GM19043 (cell line): ENCODE measurements at regions not wholly inside any gene's neighbourhood (a gene's known extent, or its start where the extent isn't known, plus 50 kb on each side); places are given as distances from the start of the nearest gene placed in this dataset.
"Not testable (repeated sequence)": the region's sequence is repeated elsewhere in the genome, so short reads cannot be mapped to it uniquely, and the experiment has no call there.

Source experiments
- ATAC-seq: cut with Tn5 transposase; IDR thresholded peaks from one replicate; pipeline ENCODE4 v1.9.1; 2021; ENCODE audit warnings: low read depth; ENCODE audit not compliant: unreplicated experiment

DNA sequence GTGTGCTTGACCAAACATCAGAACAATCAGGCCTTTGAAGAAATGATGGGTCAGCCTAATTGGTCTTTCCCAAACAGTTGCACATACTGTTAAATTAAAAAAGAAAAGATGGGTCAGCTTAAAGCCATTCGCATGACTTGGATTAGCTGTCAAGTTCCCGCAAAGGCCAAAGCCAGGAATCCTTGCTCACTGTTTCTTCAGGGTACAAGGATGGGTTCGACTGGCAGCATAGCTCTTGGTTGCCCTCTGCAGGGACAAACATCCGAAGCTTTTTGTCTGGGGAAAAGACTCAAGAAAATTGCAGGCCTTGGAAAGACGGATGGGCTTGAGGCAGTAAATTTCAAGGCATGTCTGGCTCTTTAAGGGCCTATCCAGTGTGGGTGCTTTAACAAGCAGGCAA lies 168.0 kb downstream of the HDGFL1 start:
- no peak for ATAC-seq

DNA sequence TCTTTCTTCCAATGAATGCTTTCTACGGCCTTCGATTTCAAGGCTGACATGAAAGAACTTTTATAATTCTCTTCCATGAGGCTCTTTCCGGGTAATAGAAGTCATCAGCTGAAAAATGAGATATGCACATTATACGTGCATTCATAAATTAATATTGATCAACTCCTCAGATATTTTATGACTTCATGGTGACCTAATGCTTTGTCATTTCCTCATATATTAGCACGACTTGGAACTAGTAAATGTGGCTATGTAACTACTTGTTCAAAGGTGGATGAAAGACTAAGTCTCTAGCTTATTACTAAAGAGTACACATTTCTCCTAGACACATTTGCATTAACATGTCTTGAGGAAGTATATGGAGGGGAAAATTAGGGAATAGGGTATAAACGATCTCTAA lies 168.8 kb downstream of the HDGFL1 start:
- no peak for ATAC-seq

DNA sequence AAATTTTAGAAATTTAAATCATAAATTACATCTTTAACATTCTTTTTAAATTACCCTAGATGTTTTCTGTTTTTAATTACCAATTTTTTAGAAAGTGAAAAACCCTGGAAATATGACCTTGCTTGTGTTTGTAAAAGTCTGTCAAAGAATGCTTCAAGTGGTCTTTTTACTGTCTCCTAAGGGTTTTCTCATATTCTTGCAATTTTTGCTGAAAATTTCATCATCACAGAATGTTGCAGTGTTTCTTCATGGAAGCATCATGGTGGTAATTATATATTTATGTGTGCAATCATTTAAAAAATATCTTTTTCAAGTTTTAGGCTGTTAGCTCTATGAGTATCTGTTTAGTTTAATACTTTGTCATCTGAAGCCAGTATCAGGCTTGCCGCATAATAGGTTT lies 178.2 kb downstream of the HDGFL1 start:
- ATAC-seq, result no peak

DNA sequence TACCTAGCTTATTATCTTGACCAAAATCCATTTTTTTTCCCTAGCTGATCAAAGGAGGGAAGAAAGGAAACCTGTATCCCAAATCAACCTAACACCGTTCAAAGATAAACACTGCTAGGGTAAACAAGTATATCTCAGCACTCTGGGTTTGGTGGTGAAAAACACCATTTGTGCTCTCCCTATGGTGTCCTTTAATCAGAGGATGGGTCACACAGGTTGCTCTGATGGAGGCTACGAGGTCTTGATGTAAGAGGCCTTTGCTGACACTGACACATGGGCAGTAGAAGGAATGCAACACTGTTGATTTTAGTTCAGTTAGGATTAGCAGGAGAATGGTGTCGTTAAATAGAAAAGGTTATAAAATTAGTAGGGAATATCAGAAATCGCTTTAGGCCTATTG lies 179.3 kb downstream of the HDGFL1 start:
- ATAC-seq, result no peak

DNA sequence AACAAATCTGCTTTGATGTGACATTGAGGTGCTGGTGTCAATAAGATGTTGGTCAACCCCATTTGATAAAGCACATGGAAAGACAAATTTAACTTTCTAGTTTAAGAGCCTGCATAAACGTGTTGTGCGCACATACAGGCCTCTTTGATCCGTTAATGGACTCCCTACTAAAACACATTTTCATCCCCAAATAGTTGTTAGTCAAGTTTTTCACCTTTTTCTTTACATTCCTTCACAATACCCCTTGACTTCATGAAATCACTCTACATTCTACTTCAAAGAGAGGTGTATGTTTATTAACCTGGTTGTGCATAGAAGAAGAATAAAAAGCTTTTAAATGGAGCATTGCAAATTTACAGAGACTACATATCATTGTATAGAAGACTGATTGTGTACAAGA lies 180.3 kb downstream of the HDGFL1 start:
- ATAC-seq, result no peak

DNA sequence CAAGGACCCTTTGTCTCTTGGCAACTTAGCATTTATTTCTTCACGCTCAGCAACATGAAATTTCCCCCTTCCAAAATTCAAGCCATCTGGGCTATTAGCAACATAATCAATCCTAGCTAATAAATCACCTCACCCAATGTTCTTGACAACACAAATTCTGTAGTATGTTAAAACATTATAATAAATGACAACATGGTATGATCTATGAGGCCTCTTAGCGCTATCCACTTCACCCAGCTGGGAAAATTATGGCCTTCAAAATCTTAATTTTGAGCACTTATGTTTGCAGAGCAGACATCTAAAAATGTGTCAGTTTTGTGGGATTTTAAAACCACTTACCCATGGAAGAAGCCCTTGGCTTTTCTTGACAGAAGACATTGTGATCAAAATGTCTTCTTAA lies 181.9 kb downstream of the HDGFL1 start:
- no peak for ATAC-seq

DNA sequence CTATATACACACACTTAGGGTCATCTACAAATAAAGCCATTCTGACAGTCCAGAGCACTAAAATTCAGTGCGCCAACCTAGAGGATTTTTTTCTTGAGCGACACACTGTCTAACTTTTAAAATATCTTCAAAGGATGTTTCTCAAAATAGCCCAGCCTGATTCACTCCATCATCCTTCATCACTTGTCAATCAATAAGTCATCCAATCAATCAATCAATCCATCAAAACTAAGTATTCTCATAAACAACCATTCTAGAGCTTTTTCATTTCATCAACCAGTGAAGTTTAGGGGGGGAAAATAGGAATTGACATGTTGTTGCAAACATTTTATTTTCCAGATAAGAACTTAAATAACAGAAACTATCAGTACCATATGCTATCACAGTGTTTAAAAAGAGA lies 183.2 kb downstream of the HDGFL1 start:
- no peak for ATAC-seq

DNA sequence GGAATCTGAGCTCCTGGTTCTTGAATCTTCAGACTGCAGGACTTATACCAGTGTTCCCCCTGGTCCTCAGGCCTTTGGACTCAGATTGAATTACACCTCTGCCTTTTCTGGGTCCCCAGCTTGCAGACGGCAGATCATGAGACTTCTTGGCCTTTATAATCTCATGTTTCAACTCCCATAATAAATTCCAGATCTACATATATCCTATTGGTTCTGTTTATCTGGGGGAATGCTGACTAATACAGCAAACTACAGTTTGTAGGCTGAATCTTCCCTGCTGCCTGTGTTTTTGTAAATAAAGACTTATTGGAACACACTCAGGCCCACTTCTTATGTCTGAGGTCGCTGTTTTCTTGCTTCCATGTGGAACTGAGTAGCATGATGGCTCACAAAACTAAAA lies 184.7 kb downstream of the HDGFL1 start:
- ATAC-seq, result no peak

DNA sequence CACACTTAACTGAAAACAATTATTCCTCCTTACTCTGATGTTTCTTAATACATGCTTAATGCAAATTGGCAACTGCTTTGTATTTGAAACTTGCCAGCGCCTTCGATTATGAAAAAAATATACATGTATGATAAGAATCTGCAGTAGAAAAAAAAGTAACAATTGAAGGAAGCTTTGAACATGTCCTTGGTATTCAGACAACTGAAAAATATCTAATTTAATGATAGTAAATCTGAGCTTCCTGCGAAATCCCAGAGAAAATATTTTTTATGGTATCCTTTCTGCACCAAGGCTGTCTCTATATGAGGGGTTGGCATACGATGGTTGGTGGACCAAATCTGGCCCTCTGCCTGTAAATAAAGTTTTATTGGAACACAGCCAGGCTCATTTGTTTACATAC lies 186.2 kb downstream of the HDGFL1 start:
- ATAC-seq, result no peak

DNA sequence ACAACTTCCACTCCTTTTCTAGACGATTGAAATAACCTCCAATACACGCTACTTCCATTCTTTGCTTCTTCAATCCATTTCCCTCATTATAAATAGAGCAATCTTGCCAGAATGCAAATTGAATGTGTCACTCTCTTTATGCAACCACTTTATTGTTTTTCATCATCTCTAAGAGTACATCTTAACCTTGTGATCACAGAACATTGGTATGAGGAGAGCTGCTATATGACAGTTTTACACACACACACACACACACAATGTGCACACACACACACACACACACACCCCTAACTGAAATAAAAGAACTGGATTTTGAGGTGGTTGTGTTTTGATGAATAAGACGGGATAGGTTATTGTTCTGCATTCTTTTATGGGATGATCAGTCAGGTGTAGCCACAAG lies 187.0 kb downstream of the HDGFL1 start:
- no peak for ATAC-seq

DNA sequence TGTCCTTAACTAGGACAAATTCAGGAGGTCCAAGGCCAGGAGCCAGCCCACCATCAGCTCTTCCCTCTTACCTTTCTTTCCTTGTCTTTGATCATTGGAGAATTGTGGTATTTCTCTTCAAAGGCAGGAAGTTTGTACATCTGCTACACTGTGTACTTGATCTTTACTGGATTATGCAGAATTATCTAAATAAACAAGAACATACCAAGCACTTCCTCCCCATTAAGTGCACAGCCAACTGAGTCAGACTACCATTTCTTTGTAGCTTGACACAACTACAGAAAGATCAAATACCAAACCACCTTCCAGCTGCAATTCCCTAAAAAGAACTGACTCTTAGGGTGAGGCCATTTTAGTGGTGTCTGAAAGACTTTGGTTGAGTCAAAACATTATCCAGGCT lies 195.1 kb downstream of the HDGFL1 start:
- no peak for ATAC-seq

DNA sequence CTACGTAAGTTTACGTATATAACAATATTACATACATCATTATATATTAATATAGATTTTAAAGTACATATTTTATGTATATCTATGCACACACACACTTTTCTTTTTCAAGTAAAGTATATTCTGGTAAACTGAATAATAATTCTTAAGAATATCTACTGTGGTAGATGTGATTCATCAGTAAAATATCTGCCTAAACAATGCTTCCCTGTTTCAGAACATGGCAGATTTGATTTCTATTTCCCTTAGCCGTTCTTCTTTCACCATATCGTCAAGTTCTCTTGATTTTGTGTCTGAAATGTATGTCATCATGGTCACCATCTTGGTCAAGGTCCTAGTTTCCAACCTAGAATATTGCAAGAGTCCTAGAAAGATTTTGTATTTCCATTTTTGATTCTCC lies 195.6 kb downstream of the HDGFL1 start:
- no peak for ATAC-seq

DNA sequence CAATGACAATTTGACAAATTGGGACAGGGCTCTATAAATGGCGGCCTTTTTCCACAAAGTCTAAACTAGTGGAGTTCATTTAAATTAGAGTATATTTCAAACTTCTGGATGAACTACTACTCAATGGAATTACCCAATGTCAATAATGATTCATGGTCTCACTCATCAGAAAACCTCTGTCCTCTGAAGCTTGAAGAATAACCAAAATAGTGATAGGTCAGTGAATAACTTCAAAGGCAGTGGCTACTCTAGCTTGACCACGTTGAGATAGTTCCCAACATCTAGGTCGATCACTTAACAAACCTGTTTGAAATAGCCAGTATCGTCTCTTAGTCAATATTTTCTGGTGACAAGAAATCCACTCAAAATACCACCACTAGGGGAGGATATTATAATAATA lies 197.6 kb downstream of the HDGFL1 start:
- ATAC-seq, result no peak

DNA sequence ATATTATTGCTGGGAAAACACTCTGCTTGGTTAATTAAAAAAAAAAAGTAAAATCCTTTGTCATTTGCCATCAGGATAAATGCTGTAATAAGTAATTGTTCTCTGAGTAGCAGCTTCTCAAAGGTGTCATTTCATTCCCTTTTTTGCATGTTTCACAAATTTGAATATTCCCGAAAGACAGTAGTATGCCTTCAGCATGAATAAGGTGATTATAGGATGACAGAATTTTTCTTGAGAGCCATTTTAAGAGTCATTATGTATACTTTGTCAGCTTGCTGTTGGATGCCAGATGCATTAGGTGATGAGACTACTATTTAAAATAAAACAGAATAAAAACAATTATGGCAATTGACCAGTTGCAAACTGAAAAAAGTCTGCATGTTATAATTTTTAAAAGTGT lies 200.7 kb downstream of the HDGFL1 start:
- ATAC-seq, result no peak

DNA sequence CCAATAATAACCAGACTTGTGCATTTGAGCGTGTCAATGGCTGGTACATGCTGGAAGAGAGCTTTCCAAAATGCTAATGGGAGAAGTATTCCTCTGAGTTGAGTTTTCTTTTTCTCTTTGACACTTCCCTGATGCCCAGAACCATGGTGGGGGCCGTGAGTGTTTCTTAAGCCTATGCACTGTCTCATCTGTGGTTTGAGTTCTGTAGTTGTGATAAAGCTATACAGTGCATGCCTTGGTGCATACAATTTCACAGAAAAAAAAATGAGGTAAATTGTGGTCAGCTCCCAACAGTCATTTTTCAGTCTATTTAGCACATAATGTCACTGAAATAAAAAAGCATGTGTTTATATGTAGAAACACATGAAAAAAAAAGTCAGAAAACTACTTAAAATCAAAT lies 204.8 kb downstream of the HDGFL1 start:
- no peak for ATAC-seq

DNA sequence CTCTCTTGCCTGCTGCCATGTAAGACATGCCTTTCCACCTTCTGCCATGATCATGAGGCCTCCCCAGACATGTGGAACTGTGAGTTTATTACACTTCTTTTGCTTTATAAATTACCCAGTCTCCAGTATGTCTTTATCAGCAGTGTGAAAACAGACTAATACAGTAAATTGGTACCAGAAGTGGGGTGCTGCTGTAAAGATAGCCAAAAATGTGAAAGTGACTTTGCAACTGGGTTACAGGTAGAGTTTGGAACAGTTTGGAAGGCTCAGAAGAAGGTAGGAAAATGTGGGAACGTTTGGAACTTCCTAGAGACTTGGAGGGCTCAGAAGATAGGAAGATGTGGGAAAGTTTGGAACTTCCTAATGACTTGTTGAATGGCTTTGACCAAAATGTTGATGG lies 209.1 kb downstream of the HDGFL1 start:
- not testable (repeated sequence) for ATAC-seq

DNA sequence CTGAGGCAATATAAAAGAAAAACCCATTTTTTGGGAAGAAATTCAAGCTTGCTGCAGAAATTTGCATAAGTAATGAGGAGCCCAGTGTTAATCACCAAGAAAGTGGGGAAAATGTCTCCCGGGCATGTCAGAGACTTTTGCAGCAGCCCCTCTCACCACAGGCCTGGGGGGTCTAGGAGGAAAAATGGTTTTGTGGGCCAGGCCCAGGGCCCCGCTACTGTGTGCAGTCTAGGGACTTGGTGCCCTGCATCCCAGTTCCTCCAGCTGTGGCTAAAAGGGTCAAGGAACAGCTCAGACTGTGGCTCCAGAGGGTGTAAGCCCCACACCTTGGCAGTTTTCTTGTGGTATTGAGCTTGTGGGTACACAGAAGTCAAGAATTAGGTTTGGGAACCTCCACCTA lies 209.7 kb downstream of the HDGFL1 start:
- ATAC-seq, result no peak

DNA sequence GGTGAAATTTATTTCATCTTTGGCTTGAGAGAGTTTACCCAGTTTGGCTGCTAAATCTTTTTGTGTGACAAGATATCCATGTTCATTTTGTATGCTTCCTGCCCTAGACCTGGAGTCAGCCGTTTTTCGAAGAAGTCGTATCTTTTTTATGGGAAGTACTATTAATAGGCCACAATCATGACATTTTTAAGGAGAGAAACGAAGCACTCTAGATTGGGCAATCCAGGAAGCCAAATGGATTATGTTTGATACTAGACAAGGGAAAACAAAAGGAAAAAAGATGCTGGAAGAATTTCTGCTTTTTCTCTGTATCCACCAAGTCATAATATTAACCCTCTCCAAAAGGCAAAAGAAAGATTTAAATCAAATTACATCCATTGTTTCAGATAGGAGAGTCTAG lies 214.6 kb downstream of the HDGFL1 start:
- no peak for ATAC-seq

DNA sequence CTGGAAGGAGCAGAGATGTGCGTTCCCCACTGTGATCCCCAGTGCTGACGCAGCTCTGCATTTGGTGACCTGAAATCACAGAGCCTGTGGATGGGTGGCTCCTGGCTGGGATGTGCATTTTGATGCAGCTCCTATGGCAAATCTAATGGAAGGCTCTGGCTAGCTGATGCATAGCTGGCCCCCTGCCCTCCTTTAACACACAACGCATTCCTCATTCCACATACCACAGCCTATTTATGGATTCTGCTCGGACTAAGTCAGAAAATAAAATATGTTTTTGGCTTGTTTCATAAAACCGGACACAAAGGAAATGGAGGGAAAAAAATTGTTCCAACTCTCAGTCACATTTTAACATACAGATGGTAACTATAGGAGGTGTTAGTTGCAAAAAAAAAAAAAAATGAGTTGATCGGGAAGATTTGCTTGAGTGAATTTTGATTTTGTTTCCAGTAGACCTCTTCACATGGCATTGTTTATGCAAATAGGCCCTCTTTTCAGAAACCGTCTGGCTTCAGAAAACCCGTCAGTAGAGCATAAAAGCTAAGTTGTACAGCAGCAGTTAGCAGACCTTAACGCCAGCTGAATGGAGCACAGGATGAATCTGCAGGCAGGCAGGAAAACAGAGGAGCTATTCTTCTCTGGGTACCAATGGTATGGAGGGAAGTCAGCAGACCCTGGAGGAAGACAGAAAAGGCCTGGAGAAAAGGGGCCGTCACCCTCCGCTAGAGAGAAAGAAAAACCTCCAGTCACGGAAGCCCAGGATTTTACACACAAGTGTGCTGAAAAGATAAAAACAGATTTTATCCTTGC lies 215.4 kb downstream of the HDGFL1 start:
- no peak for ATAC-seq

DNA sequence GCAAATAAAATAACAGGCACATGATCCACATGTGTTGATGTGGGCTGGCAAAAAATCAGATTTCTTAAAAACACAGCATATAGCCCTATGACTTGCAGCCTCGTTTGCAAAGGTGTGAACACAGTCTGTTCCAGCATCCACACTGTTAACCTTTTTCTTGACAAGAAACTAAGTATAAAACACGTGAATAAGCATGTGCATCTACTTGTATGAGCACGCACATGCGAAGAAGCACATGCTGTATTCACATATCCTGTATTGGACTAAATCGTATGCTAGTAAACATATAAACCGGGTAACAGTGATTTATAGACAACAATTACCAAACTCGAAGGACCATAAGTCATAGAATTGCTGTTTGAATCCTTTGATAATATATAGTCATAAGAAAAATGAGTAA lies 218.7 kb downstream of the HDGFL1 start:
- ATAC-seq, result no peak

DNA sequence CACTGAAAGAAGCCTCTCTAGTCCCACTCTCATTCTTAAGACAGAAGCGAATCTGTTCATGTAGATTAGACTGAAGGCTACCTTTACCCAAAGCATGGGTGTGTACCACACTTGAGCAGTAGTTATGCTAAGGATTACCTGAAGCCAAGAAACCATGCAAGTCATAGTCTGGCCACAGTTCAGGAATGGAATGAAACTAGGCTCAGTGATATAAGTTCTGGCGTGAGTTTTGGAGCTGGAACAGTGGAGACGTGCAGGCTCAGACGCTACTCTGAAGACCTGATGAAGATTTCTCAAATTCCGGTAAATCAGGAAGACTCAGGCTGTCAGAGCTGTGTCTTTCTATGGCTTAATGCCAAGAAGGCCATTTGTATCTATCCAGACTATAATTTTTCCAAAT lies 219.9 kb downstream of the HDGFL1 start:
- no peak for ATAC-seq

DNA sequence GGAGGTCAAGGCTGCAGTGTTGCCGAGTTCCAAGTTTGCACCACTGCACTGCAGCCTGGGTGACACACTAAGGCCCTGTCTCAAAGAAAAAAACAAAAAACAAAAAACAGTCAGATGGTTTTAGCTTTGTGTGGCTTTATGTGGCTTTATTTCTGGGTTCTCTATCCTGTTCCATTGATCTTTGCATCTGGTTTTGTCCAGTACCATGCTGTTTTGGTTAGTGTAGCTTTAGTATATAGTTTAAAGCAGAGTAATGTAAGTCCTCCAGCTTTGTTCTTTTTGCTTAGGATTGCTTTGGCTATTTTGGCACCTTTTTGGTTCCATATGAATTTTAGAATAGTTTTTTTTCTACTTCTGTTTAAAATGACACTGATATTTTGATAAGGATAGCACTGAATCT lies 225.5 kb downstream of the HDGFL1 start:
- no peak for ATAC-seq

DNA sequence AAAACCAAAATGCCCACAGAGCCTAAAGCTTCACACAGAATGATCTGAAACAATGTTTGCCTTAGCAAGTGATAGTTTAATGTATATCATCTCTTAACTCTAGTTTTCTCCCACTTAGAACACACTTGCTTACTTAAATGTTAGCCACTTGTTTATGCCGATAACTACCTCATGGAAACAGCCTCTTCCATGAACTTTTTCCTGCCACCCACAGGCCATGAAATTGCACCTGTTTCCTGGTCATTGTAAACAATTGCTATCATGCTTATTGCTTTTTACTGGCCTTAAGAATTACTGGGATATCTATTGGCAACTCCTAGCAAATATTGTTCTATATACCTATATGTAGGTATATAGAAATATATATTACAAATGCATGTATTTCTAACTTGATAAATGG lies 231.1 kb downstream of the HDGFL1 start:
- ATAC-seq, result no peak
